ENCODE measurements at regions not wholly inside any gene's neighbourhood (a gene's known extent, or its start where the extent isn't known, plus 50 kb on each side); places are given as distances from the start of the nearest gene placed in this dataset.

- TF ChIP-seq TAF1 (IDR thresholded peaks at IDR 0.05; ENCODE audit: low read depth, low read length), result no peak
- no peak for TF ChIP-seq POLR2AphosphoS5 (IDR thresholded peaks at IDR 0.05; ENCODE audit: low read depth, low read length)
- TF ChIP-seq POLR2A (IDR thresholded peaks at IDR 0.05; ENCODE audit: low read depth, low read length), result no peak
- TF ChIP-seq SPI1 (IDR thresholded peaks at IDR 0.05; ENCODE audit: low read depth, low read length), result no peak
- TF ChIP-seq PAX5 (IDR thresholded peaks at IDR 0.05; ENCODE audit: insufficient read depth, low read length, severe bottlenecking), result no peak
- TF ChIP-seq POU2F2 (IDR thresholded peaks at IDR 0.05; ENCODE audit: low read depth, low read length), result no peak
These were observed 88.0 kb upstream of the KCNK12 start for GRCh38 chr2:47658646-47659320.

Measured in GM12891 (cell line).